Aorta (tissue), 5 donors: ENCODE measurements at regions not wholly inside any gene's neighbourhood (a gene's known extent, or its start where the extent isn't known, plus 50 kb on each side); places are given as distances from the start of the nearest gene placed in this dataset.

Experiments used
- ATAC-seq: fragments of 200-7000 bp; cut with Tn5 transposase; one replicate; pipeline ENCODE4 v1.9.1; 2022; ENCODE audit warnings: moderate library complexity; ENCODE audit not compliant: low FRiP score
- DNase-seq, 2 donors: peaks; one replicate each; pipeline ENCODE4 v3.0.0-alpha.2; 2020
- H3K27ac ChIP-seq, 2 donors: one replicate each; pipeline ENCODE4 v1.5.1; 2013; ENCODE audit warnings: low read length in 2 of 2, mild to moderate bottlenecking in 2 of 2, moderate library complexity in 2 of 2, control low read depth in 1 of 2, inconsistent platforms in 1 of 2, low read depth in 1 of 2
- H3K27me3 ChIP-seq, 2 donors: one replicate each; pipeline ENCODE4 v1.6.1; 2013; ENCODE audit warnings: control low read depth in 1 of 2, low read length in 1 of 2, mild to moderate bottlenecking in 1 of 2, moderate library complexity in 1 of 2; ENCODE audit not compliant: insufficient read depth in 2 of 2, control insufficient read depth in 1 of 2
- H3K36me3 ChIP-seq, 2 donors: one replicate each; pipeline ENCODE4 v1.6.1; 2013; ENCODE audit warnings: control low read depth in 1 of 2, low read length in 1 of 2, mild to moderate bottlenecking in 1 of 2; ENCODE audit not compliant: insufficient read depth in 2 of 2, control insufficient read depth in 1 of 2
- H3K4me1 ChIP-seq, 2 donors: one replicate each; pipeline ENCODE4 v1.6.1; 2013; ENCODE audit warnings: low read length in 2 of 2, control low read depth in 1 of 2, mild to moderate bottlenecking in 1 of 2, moderate library complexity in 1 of 2; ENCODE audit not compliant: insufficient read depth in 2 of 2, control insufficient read depth in 1 of 2
- H3K4me3 ChIP-seq, 2 donors: one replicate each; pipeline ENCODE4 v1.5.1; 2013; ENCODE audit warnings: low read length in 2 of 2, control low read depth in 1 of 2, mild to moderate bottlenecking in 1 of 2
- H3K9me3 ChIP-seq: one replicate; pipeline ENCODE4 v1.6.1; 2013; ENCODE audit warnings: mild to moderate bottlenecking, low read length; ENCODE audit not compliant: control insufficient read depth
- WGBS, 2 donors: extraction: QIAGEN DNeasy Blood & Tissue Kit; methylation state at CpG; one replicate each; pipeline ENCODE4 v1.1.7; 2013; 5-methylcytosine and 5-hydroxymethylcytosine counted together
- intact Hi-C, 2 donors: fragments of 100-400 bp; cut with DNase I; formaldehyde crosslinking; loops; one replicate each; pipeline versions ENCODE4 v1.14.2 to v1.15.0; 2022
- donor health status: healthy with polysubstance abuse.
- donor health status: Bipolar disorder and iron deficiency.
- donor health status: DM: no; HTN: no; CAD: no.
- donor health status: DM: no; HTN: no; CAD: no.
- donor health status: DM: yes; HTN: yes; CAD: no.

GRCh38 chr2:133756833-133757232 lies 188.6 kb upstream of the NCKAP5 start:
- no peak for ATAC-seq

GRCh38 chr2:133760376-133760775 lies 192.1 kb upstream of the NCKAP5 start:
- H3K4me3 ChIP-seq = no peak overlapping the region
- no peaks in the 10 kb centered on the region for H3K9me3 ChIP-seq
- no peak for ATAC-seq
- H3K4me1 ChIP-seq = peaks cover 0 to 6% of the 10 kb centered on the region in 2 donors
- H3K27ac ChIP-seq = no peak overlapping the region
- WGBS, 2 donors = 33 to 43% methylated on average over 3 of the region's 3 CpGs
- H3K27me3 ChIP-seq = no peaks in the 10 kb centered on the region
- intact Hi-C loops = no loop called here
- no peaks in the 10 kb centered on the region for H3K36me3 ChIP-seq
- no peak for DNase-seq

More at GRCh38 chr2:133756833-133757232, 188.6 kb upstream of the NCKAP5 start:
- DNase-seq = no peak
- no peaks in the 10 kb centered on the region for H3K36me3 ChIP-seq
- no peaks in the 10 kb centered on the region for H3K9me3 ChIP-seq
- no peaks in the 10 kb centered on the region for H3K27me3 ChIP-seq
- no peak overlapping the region for H3K4me3 ChIP-seq
- intact Hi-C loops = no loop called here
- H3K4me1 ChIP-seq = peaks cover 0 to 6% of the 10 kb centered on the region in 2 donors
- H3K27ac ChIP-seq = no peak overlapping the region
- 84 to 100% methylated on average over 1 of the region's 1 CpG for WGBS, 2 donors

- Histone ChIP-seq H3K27ac (no peak overlapping the region), H3K9me3 (no peaks in the 10 kb centered on the region), H3K4me3 (no peak overlapping the region), H3K4me1 (no peaks in the 10 kb centered on the region), H3K27me3 (no peaks in the 10 kb centered on the region), H3K36me3 (no peaks in the 10 kb centered on the region)
- ATAC-seq = peak; percentile 69
- intact Hi-C loops = no loop called here
- no peak for DNase-seq
- WGBS, 2 donors = 65 to 66% methylated on average over 2 of the region's 2 CpGs
Observed at GRCh38 chr2:133765658-133766057, 197.4 kb upstream of the NCKAP5 start.

- Histone ChIP-seq H3K36me3 (no peaks in the 10 kb centered on the region), H3K4me1 (no peaks in the 10 kb centered on the region), H3K27ac (no peak overlapping the region), H3K9me3 (no peaks in the 10 kb centered on the region), H3K27me3 (peaks cover 0 to 2% of the 10 kb centered on the region in 2 donors), H3K4me3 (no peak overlapping the region)
- ATAC-seq = no peak
- intact Hi-C loops = no loop called here
- no peak for DNase-seq
Observed at GRCh38 chr2:133766164-133766832, 198.0 kb upstream of the NCKAP5 start.

GRCh38 chr2:133768256-133768655 lies 200.0 kb upstream of the NCKAP5 start:
- Histone ChIP-seq H3K9me3 (no peaks in the 10 kb centered on the region), H3K4me1 (no peaks in the 10 kb centered on the region), H3K27me3 (peaks cover 0 to 2% of the 10 kb centered on the region in 2 donors), H3K4me3 (no peak overlapping the region), H3K36me3 (no peaks in the 10 kb centered on the region), H3K27ac (no peak overlapping the region)
- intact Hi-C loops = no loop called here
- no peak for DNase-seq
- no peak for ATAC-seq
- 60 to 66% methylated on average over 2 of the region's 2 CpGs for WGBS, 2 donors

- no peaks in the 10 kb centered on the region for H3K36me3 ChIP-seq
- WGBS, 2 donors = 92 to 93% methylated on average over 6 of the region's 6 CpGs
- DNase-seq (no peak), ATAC-seq (no peak)
- H3K9me3 ChIP-seq = no peaks in the 10 kb centered on the region
- H3K4me3 ChIP-seq = no peak overlapping the region
- intact Hi-C loops = no loop called here
- no peak overlapping the region for H3K27ac ChIP-seq
- no peaks in the 10 kb centered on the region for H3K4me1 ChIP-seq
- H3K27me3 ChIP-seq = peaks cover 0 to 2% of the 10 kb centered on the region in 2 donors
Observed at GRCh38 chr2:133768658-133769435, 200.6 kb upstream of the NCKAP5 start.

- intact Hi-C loops = loop anchor here in 1 of 2 donors (5.0 to 10.0 kb wide), 2 partner anchors 102 to 189 kb away; no protein-coding TSS in a partner anchor
- H3K9me3 ChIP-seq = no peaks in the 10 kb centered on the region
- no peak overlapping the region for H3K4me3 ChIP-seq
- DNase-seq (no peak), ATAC-seq (peak; percentile 31)
- H3K27me3 ChIP-seq = peaks cover 0 to 2% of the 10 kb centered on the region in 2 donors
- no peaks in the 10 kb centered on the region for H3K36me3 ChIP-seq
- WGBS, 2 donors = 6 to 20% methylated on average over 2 of the region's 2 CpGs
- H3K27ac ChIP-seq = no peak overlapping the region
- peaks cover 0 to 3% of the 10 kb centered on the region in 2 donors for H3K4me1 ChIP-seq
Observed at GRCh38 chr2:133773854-133774653, 205.8 kb upstream of the NCKAP5 start.

GRCh38 chr2:133774654-133775015 lies 206.4 kb upstream of the NCKAP5 start:
- 7 to 12% methylated on average over 5 of the region's 5 CpGs for WGBS, 2 donors
- DNase-seq = peak; percentile 67 to 85
- peak; percentile 37 for ATAC-seq
- peaks cover 0 to 2% of the 10 kb centered on the region in 2 donors for H3K27me3 ChIP-seq
- peaks cover 0 to 3% of the 10 kb centered on the region in 2 donors for H3K4me1 ChIP-seq
- no peak overlapping the region for H3K4me3 ChIP-seq
- no peaks in the 10 kb centered on the region for H3K36me3 ChIP-seq
- H3K9me3 ChIP-seq = no peaks in the 10 kb centered on the region
- intact Hi-C loops = loop anchor here in 1 of 2 donors (5.0 to 10.0 kb wide), 2 partner anchors 102 to 190 kb away; no protein-coding TSS in a partner anchor
- no peak overlapping the region for H3K27ac ChIP-seq
